ENCODE measurements at regions not wholly inside any gene's neighbourhood (a gene's known extent, or its start where the extent isn't known, plus 50 kb on each side); places are given as distances from the start of the nearest gene placed in this dataset.
"Not testable (repeated sequence)": the region's sequence is repeated elsewhere in the genome, so short reads cannot be mapped to it uniquely, and the experiment has no call there.

- no peak overlapping the region for H3K4me3 ChIP-seq
- TF ChIP-seq POLR2A (IDR thresholded peaks at IDR 0.05) (no peak), CTCF (IDR thresholded peaks at IDR 0.05) (no peak)
- H3K36me3 ChIP-seq (ENCODE audit: low read depth, missing control alignments): no peaks in the 10 kb centered on the region
- DNase-seq: no peak
- H3K4me1 ChIP-seq: no peaks in the 10 kb centered on the region
- H3K27ac ChIP-seq: no peak overlapping the region
- intact Hi-C loops (cut with DNase I; ENCODE audit: low total_unique reads): no loop called here
- no peaks in the 10 kb centered on the region for H3K27me3 ChIP-seq
- 89 to 91% methylated on average over 6 of the region's 6 CpGs for WGBS, 2 donors
- no peaks in the 10 kb centered on the region for H3K9me3 ChIP-seq
Measured at GRCh38 chr2:221999717-222000116, 299.1 kb downstream of the PAX3 start.

- Histone ChIP-seq H3K9me3 (no peaks in the 10 kb centered on the region), H3K4me3 (no peak overlapping the region), H3K27me3 (no peaks in the 10 kb centered on the region), H3K27ac (no peak overlapping the region), H3K4me1 (no peaks in the 10 kb centered on the region), H3K36me3 (ENCODE audit: low read depth, missing control alignments) (no peaks in the 10 kb centered on the region)
- TF ChIP-seq CTCF (IDR thresholded peaks at IDR 0.05) (no peak), POLR2A (IDR thresholded peaks at IDR 0.05) (no peak)
- DNase-seq: no peak
- intact Hi-C loops (cut with DNase I; ENCODE audit: low total_unique reads): no loop called here
- 86 to 96% methylated on average over 2 of the region's 2 CpGs for WGBS, 2 donors
Measured at GRCh38 chr2:221999166-221999565, 299.6 kb downstream of the PAX3 start.

- no peak for DNase-seq
- no peaks in the 10 kb centered on the region for H3K36me3 ChIP-seq (ENCODE audit: low read depth, missing control alignments)
- no peaks in the 10 kb centered on the region for H3K9me3 ChIP-seq
- WGBS, 2 donors: 76 to 81% methylated on average over 1 of the region's 1 CpG
- intact Hi-C loops (cut with DNase I; ENCODE audit: low total_unique reads): no loop called here
- H3K4me3 ChIP-seq: no peak overlapping the region
- H3K4me1 ChIP-seq: no peaks in the 10 kb centered on the region
- no peaks in the 10 kb centered on the region for H3K27me3 ChIP-seq
- H3K27ac ChIP-seq: no peak overlapping the region
- TF ChIP-seq POLR2A (IDR thresholded peaks at IDR 0.05) (no peak), CTCF (IDR thresholded peaks at IDR 0.05) (no peak)
Measured at GRCh38 chr2:221997683-221998082, 301.1 kb downstream of the PAX3 start.

GRCh38 chr2:221997100-221997499 lies 301.7 kb downstream of the PAX3 start:
- Histone ChIP-seq H3K27me3 (no peaks in the 10 kb centered on the region), H3K4me1 (no peaks in the 10 kb centered on the region), H3K4me3 (no peak overlapping the region), H3K36me3 (ENCODE audit: low read depth, missing control alignments) (no peaks in the 10 kb centered on the region), H3K27ac (no peak overlapping the region), H3K9me3 (no peaks in the 10 kb centered on the region)
- WGBS, 2 donors: 45 to 61% methylated on average over 3 of the region's 3 CpGs
- DNase-seq: no peak
- TF ChIP-seq CTCF (IDR thresholded peaks at IDR 0.05) (no peak), POLR2A (IDR thresholded peaks at IDR 0.05) (no peak)
- intact Hi-C loops (cut with DNase I; ENCODE audit: low total_unique reads): no loop called here

- H3K4me3 ChIP-seq: no peak overlapping the region
- no peaks in the 10 kb centered on the region for H3K27me3 ChIP-seq
- no peaks in the 10 kb centered on the region for H3K4me1 ChIP-seq
- no peak overlapping the region for H3K27ac ChIP-seq
- no peaks in the 10 kb centered on the region for H3K9me3 ChIP-seq
- H3K36me3 ChIP-seq (ENCODE audit: low read depth, missing control alignments): no peaks in the 10 kb centered on the region
- TF ChIP-seq POLR2A (IDR thresholded peaks at IDR 0.05) (no peak), CTCF (IDR thresholded peaks at IDR 0.05) (no peak)
- 93 to 94% methylated on average over 7 of the region's 7 CpGs for WGBS, 2 donors
- intact Hi-C loops (cut with DNase I; ENCODE audit: low total_unique reads): no loop called here
- no peak for DNase-seq
Measured at GRCh38 chr2:221994926-221995325, 303.9 kb downstream of the PAX3 start.

GRCh38 chr2:221984376-221984775 lies 314.4 kb downstream of the PAX3 start:
- H3K36me3 ChIP-seq (ENCODE audit: low read depth, missing control alignments); intact Hi-C loops (cut with DNase I; ENCODE audit: low total_unique reads); H3K27me3 ChIP-seq; H3K9me3 ChIP-seq; H3K4me3 ChIP-seq; H3K4me1 ChIP-seq; DNase-seq; H3K27ac ChIP-seq: not testable (repeated sequence)
- 90 to 95% methylated on average over 12 to 13 of the region's 13 CpGs for WGBS, 2 donors
